ENCODE measurements at regions not wholly inside any gene's neighbourhood (a gene's known extent, or its start where the extent isn't known, plus 50 kb on each side); places are given as distances from the start of the nearest gene placed in this dataset.

DNA sequence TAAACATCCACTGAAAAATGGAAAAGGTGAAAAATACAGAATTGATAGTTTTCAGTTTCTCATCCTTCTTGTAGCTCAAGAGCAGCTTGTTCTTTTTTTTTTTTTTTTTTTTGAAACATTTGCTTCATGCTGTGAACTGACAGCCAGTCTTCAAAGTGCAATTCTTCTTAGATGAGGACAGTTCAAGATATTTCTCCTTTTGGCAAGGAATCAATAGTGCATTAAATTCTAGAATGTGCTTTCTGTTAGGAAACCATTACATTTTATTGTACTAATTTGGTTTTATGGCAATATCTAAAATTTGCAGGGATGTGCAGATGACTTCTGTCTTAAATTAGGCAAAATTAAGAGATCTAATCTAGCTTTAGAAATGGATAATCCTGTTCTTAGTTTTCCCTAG is 969.3 kb upstream of the ACO1 start:
- TF ChIP-seq CTCF (IDR thresholded peaks at IDR 0.05) (no peak), POLR2A (IDR thresholded peaks at IDR 0.05) (no peak)

Measured in right lobe of liver (tissue), 4 donors.